H1 (cell line): ENCODE measurements at regions not wholly inside any gene's neighbourhood (a gene's known extent, or its start where the extent isn't known, plus 50 kb on each side); places are given as distances from the start of the nearest gene placed in this dataset.

Experiments used
- CTCF ChIA-PET: fragments of 300-600 bp; sonication (Branson Sonifier 250); formaldehyde crosslinking; loops from one replicate; lab custom pipeline; 2021; ENCODE audit not compliant: partially characterized antibody; lab: Charles Lee
- POLR2A ChIA-PET: fragments of 300-600 bp; sonication (Branson Sonifier 250); formaldehyde crosslinking; loops from one replicate; lab custom pipeline; 2021; ENCODE audit warnings: inconsistent platforms; ENCODE audit not compliant: partially characterized antibody; lab: Charles Lee
- DNase-seq, 2 experiments: peaks; one replicate each; pipeline versions ENCODE4 v3.0.0 to v3.0.0-alpha.2; 2010 to 2022; ENCODE audit warnings: low spot score in 2 of 2, low read depth in 1 of 2, mixed read lengths in 1 of 2
- FAIRE-seq: peaks from 2 replicates; lab custom pipeline; 2011; peaks lifted over from hg19 to GRCh38; lab: Jason Lieb, UNC
- H2AFZ ChIP-seq: 2 replicates; pipeline ENCODE4 v1.8.1; 2012; ENCODE audit warnings: low read length, inconsistent platforms
- H2AK5ac ChIP-seq: 2 replicates; pipeline ENCODE4 v1.6.1; 2013; ENCODE audit warnings: low read depth, low read length
- H2BK120ac ChIP-seq: replicated peaks from 2 replicates; pipeline ENCODE3; 2013; ENCODE audit warnings: low read depth, low read length, inconsistent platforms
- H2BK12ac ChIP-seq: 2 replicates; pipeline ENCODE4 v1.6.1; 2013; ENCODE audit warnings: low read depth, low read length
- H2BK15ac ChIP-seq: 2 replicates; pipeline ENCODE4 v1.6.1; 2013; ENCODE audit warnings: low read length
- H2BK20ac ChIP-seq: 2 replicates; pipeline ENCODE4 v1.6.1; 2013; ENCODE audit warnings: low read length
- H2BK5ac ChIP-seq: 2 replicates; pipeline ENCODE4 v1.6.1; 2013; ENCODE audit warnings: low read depth, low read length
- H3K14ac ChIP-seq: 2 replicates; pipeline ENCODE4 v1.6.1; 2013; ENCODE audit warnings: inconsistent platforms; ENCODE audit not compliant: insufficient read length
- H3K18ac ChIP-seq: 2 replicates; pipeline ENCODE4 v1.6.1; 2013; ENCODE audit warnings: low read length; ENCODE audit errors: extremely low read depth
- H3K23ac ChIP-seq: 2 replicates; pipeline ENCODE4 v1.6.1; 2013; ENCODE audit warnings: inconsistent platforms; ENCODE audit not compliant: insufficient read length
- H3K23me2 ChIP-seq: 2 replicates; pipeline ENCODE4 v1.6.1; 2013; ENCODE audit warnings: low read depth, low read length
- H3K27ac ChIP-seq: 2 replicates; pipeline ENCODE4 v1.6.1; 2011; ENCODE audit warnings: low read depth, low read length, inconsistent platforms
- H3K27me3 ChIP-seq, 4 experiments: replicated peaks in 1 of 4; 1 replicate in 1 of 4; 2 replicates in 3 of 4; pipeline versions ENCODE4 v1.6.1 to v1.8.1; 2011 to 2013; ENCODE audit warnings: low read length in 3 of 4, mild to moderate bottlenecking in 3 of 4, inconsistent platforms in 2 of 4, mixed read lengths in 2 of 4, moderate library complexity in 1 of 4; ENCODE audit not compliant: control insufficient read depth in 3 of 4, insufficient read depth in 3 of 4; ENCODE audit errors: extremely low read depth in 1 of 4
- H3K36me3 ChIP-seq, 4 experiments: 2 replicates each; pipeline versions ENCODE4 v1.6.1 to v1.8.1; 2011 to 2013; ENCODE audit warnings: mild to moderate bottlenecking in 4 of 4, low read length in 3 of 4, moderate library complexity in 2 of 4, control low read depth in 1 of 4, inconsistent platforms in 1 of 4; ENCODE audit not compliant: insufficient read depth in 4 of 4, control insufficient read depth in 2 of 4
- H3K4ac ChIP-seq: replicated peaks from 2 replicates; pipeline ENCODE3; 2013; ENCODE audit warnings: low read length, low read depth, mixed read lengths, inconsistent platforms; ENCODE audit not compliant: insufficient read length
- H3K4me1 ChIP-seq, 4 experiments: replicated peaks in 1 of 4; 1 replicate in 1 of 4; 2 replicates in 3 of 4; pipeline versions ENCODE4 v1.6.1 to v1.8.1; 2011 to 2013; ENCODE audit warnings: low read length in 3 of 4, inconsistent platforms in 2 of 4, mixed read lengths in 1 of 4; ENCODE audit not compliant: insufficient read depth in 4 of 4, control insufficient read depth in 3 of 4
- H3K4me2 ChIP-seq, 2 experiments: 2 replicates each; pipeline versions ENCODE4 v1.6.1 to v1.8.1; 2011 to 2013; ENCODE audit warnings: low read depth in 2 of 2, low read length in 2 of 2, control low read depth in 1 of 2, inconsistent platforms in 1 of 2, mild to moderate bottlenecking in 1 of 2; ENCODE audit not compliant: insufficient read depth in 1 of 2
- H3K4me3 ChIP-seq, 4 experiments: fragments of 200-600, 300-600 bp in 1 of 4; sonication (generic), shearing (Covaris generic), sonication (Bioruptor Twin) in 1 of 4; 2 replicates each; pipeline versions ENCODE4 v1.5.1 to v1.8.1; 2011 to 2016; ENCODE audit warnings: low read length in 4 of 4, low read depth in 3 of 4, control low read depth in 2 of 4, inconsistent platforms in 2 of 4, mild to moderate bottlenecking in 2 of 4, mixed read lengths in 1 of 4, moderate library complexity in 1 of 4; ENCODE audit not compliant: insufficient read depth in 2 of 4; ENCODE audit errors: extremely low read depth in 1 of 4
- H3K56ac ChIP-seq: replicated peaks from 2 replicates; pipeline ENCODE3; 2013; ENCODE audit warnings: low read depth, mild to moderate bottlenecking, mixed read lengths, low read length, inconsistent platforms; ENCODE audit not compliant: insufficient read length
- H3K79me1 ChIP-seq: 2 replicates; pipeline ENCODE4 v1.6.1; 2013; ENCODE audit warnings: low read depth, low read length, control low read depth
- H3K79me2 ChIP-seq, 2 experiments: 2 replicates each; pipeline versions ENCODE4 v1.6.1 to v1.8.1; 2012 to 2013; ENCODE audit warnings: low read length in 2 of 2, mild to moderate bottlenecking in 2 of 2, inconsistent platforms in 1 of 2; ENCODE audit not compliant: insufficient read depth in 2 of 2, control insufficient read depth in 1 of 2
- H3K9ac ChIP-seq, 4 experiments: replicated peaks in 1 of 4; 1 replicate in 1 of 4; 2 replicates in 3 of 4; pipeline versions ENCODE4 v1.6.1 to v1.8.1; 2011 to 2013; ENCODE audit warnings: low read depth in 3 of 4, low read length in 3 of 4, control low read depth in 2 of 4, mild to moderate bottlenecking in 2 of 4, moderate library complexity in 2 of 4, inconsistent platforms in 1 of 4; ENCODE audit errors: extremely low read depth in 1 of 4
- H3K9me3 ChIP-seq, 2 experiments: 2 replicates each; pipeline versions ENCODE4 v1.6.1 to v1.8.1; 2012 to 2013; ENCODE audit warnings: mild to moderate bottlenecking in 2 of 2, moderate library complexity in 2 of 2, control low read depth in 1 of 2, inconsistent platforms in 1 of 2, low read depth in 1 of 2, low read length in 1 of 2, mixed read lengths in 1 of 2; ENCODE audit not compliant: insufficient read depth in 2 of 2
- H4K20me1 ChIP-seq, 2 experiments: replicated peaks in 1 of 2; 2 replicates each; pipeline versions ENCODE3 to v1.8.1; 2011 to 2013; ENCODE audit warnings: inconsistent platforms in 2 of 2, low read length in 2 of 2, mild to moderate bottlenecking in 1 of 2; ENCODE audit not compliant: insufficient read depth in 2 of 2, control insufficient read depth in 1 of 2
- H4K5ac ChIP-seq: 2 replicates; pipeline ENCODE4 v1.6.1; 2013; ENCODE audit warnings: low read length, low read depth, mixed read lengths, inconsistent platforms; ENCODE audit not compliant: insufficient read length
- H4K8ac ChIP-seq: 2 replicates; pipeline ENCODE4 v1.8.0; 2013; ENCODE audit warnings: mild to moderate bottlenecking, moderate library complexity, low read length, inconsistent platforms; ENCODE audit not compliant: insufficient read depth; ENCODE audit errors: extremely low read depth
- H4K91ac ChIP-seq: replicated peaks from 2 replicates; pipeline ENCODE3; 2013; ENCODE audit warnings: low read length, mixed read lengths, inconsistent platforms; ENCODE audit not compliant: insufficient read length
- BACH1 ChIP-seq: IDR thresholded peaks from 2 replicates; pipeline ENCODE4 v1.6.1; 2012; ENCODE audit warnings: low read length, improper control_type of control experiment
- BRCA1 ChIP-seq: IDR thresholded peaks from 2 replicates; pipeline ENCODE4 v1.6.1; 2012; ENCODE audit warnings: low read depth, low read length, improper control_type of control experiment
- CBX5 ChIP-seq: fragments of 300-800, 300-1000 bp; sonication (generic); IDR thresholded peaks from 2 replicates; pipeline ENCODE4 v1.7.1; 2016; ENCODE audit warnings: antibody characterized with exemption, low read length, low read depth
- CEBPB ChIP-seq: IDR thresholded peaks from 2 replicates; pipeline ENCODE4 v1.6.1; 2012; ENCODE audit warnings: low read depth, low read length
- EGR1 ChIP-seq: IDR thresholded peaks from 2 replicates; pipeline ENCODE4 v1.6.1; 2011; ENCODE audit warnings: low read depth, low read length, borderline replicate concordance
- GABPA ChIP-seq: IDR thresholded peaks from 2 replicates; pipeline ENCODE4 v1.6.1; 2011; ENCODE audit warnings: mild to moderate bottlenecking, low read length, moderate library complexity, borderline replicate concordance; ENCODE audit not compliant: insufficient read depth
- GTF2F1 ChIP-seq: IDR thresholded peaks from 2 replicates; pipeline ENCODE4 v1.6.1; 2012; ENCODE audit warnings: low read depth, low read length, improper control_type of control experiment, borderline replicate concordance
- HDAC2 ChIP-seq, 2 experiments: fragments of 300-600 bp in 1 of 2; sonication (generic) in 1 of 2; IDR thresholded peaks; 2 replicates each; pipeline ENCODE4 v1.6.1; 2011 to 2012; ENCODE audit warnings: low read depth in 2 of 2, low read length in 2 of 2, mild to moderate bottlenecking in 2 of 2, moderate library complexity in 2 of 2, borderline replicate concordance in 1 of 2, inconsistent platforms in 1 of 2
- HDAC6 ChIP-seq: IDR thresholded peaks from one replicate; pipeline ENCODE4 v1.7.1; 2012; ENCODE audit warnings: low read depth, mild to moderate bottlenecking, inconsistent platforms, low read length, moderate library complexity
- MAX ChIP-seq: IDR thresholded peaks from 2 replicates; pipeline ENCODE4 v1.6.1; 2012; ENCODE audit warnings: inconsistent platforms
- NRF1 ChIP-seq: IDR thresholded peaks from 2 replicates; pipeline ENCODE4 v1.6.1; 2011; ENCODE audit warnings: mild to moderate bottlenecking, low read depth, low read length, improper control_type of control experiment
- RFX5 ChIP-seq: IDR thresholded peaks from 2 replicates; pipeline ENCODE4 v1.6.1; 2011; ENCODE audit warnings: low read depth, low read length, improper control_type of control experiment, borderline replicate concordance
- RXRA ChIP-seq: IDR thresholded peaks from 2 replicates; pipeline ENCODE4 v1.6.1; 2011; ENCODE audit warnings: low read depth, mild to moderate bottlenecking, low read length, moderate library complexity; ENCODE audit not compliant: insufficient read depth
- SP4 ChIP-seq: IDR thresholded peaks from 2 replicates; pipeline ENCODE4 v1.6.1; 2012; ENCODE audit warnings: low read length, inconsistent platforms
- SRF ChIP-seq: IDR thresholded peaks from 2 replicates; pipeline ENCODE4 v1.6.1; 2011; ENCODE audit warnings: mild to moderate bottlenecking, low read depth, low read length, moderate library complexity
- ZNF274 ChIP-seq: IDR thresholded peaks from 2 replicates; pipeline ENCODE4 v1.7.0; 2012; ENCODE audit warnings: low read length, borderline replicate concordance; ENCODE audit errors: extremely low read depth
- WGBS, 2 experiments: shearing (Covaris generic) in 1 of 2; methylation state at CpG; one replicate each; pipeline versions ENCODE4 v1.1.6 to v1.1.7; 2013 to 2015; ENCODE audit warnings: low lambda C conversion rate in 2 of 2, mixed read lengths in 2 of 2, inconsistent platforms in 1 of 2, low coverage in 1 of 2, missing lambda C conversion rate in 1 of 2; ENCODE audit not compliant: insufficient replicate concordance in 2 of 2, insufficient coverage in 1 of 2, insufficient read length in 1 of 2; ENCODE audit errors: extremely low coverage in 1 of 2, missing lambda C conversion rate in 1 of 2; 5-methylcytosine and 5-hydroxymethylcytosine counted together

- no peak overlapping the region for H2BK12ac ChIP-seq
- no peak overlapping the region for H3K4ac ChIP-seq
- no peak overlapping the region for H2AK5ac ChIP-seq
- H4K5ac ChIP-seq = no peak overlapping the region
- H3K56ac ChIP-seq = no peak overlapping the region
- FAIRE-seq (no peak), DNase-seq (no peak)
- H3K27ac ChIP-seq = no peak overlapping the region
- POLR2A ChIA-PET = no interaction called here
- H2BK120ac ChIP-seq = no peak overlapping the region
- H4K91ac ChIP-seq = no peak overlapping the region
- CTCF ChIA-PET = no interaction called here
- H3K9me3 ChIP-seq = no peaks in the 10 kb centered on the region
- no peak overlapping the region for H3K14ac ChIP-seq
- no peak overlapping the region for H4K8ac ChIP-seq
- no peaks in the 10 kb centered on the region for H4K20me1 ChIP-seq
- H3K4me3 ChIP-seq = no peak overlapping the region
- H3K4me1 ChIP-seq = no peaks in the 10 kb centered on the region
- no peak overlapping the region for H3K9ac ChIP-seq
- no peak overlapping the region for H3K23ac ChIP-seq
- no peaks in the 10 kb centered on the region for H3K27me3 ChIP-seq
- no peaks in the 10 kb centered on the region for H3K79me1 ChIP-seq
- no peak overlapping the region for H2BK15ac ChIP-seq
- H2BK20ac ChIP-seq = no peak overlapping the region
- no peak overlapping the region for H2AFZ ChIP-seq
- H3K36me3 ChIP-seq = no peaks in the 10 kb centered on the region
- no peak overlapping the region for H3K4me2 ChIP-seq
- H3K18ac ChIP-seq = no peak overlapping the region
- no peak overlapping the region for H2BK5ac ChIP-seq
- WGBS, 2 experiments = 92% methylated on average over 6 of the region's 6 CpGs; no CpG with 5 or more reads in 1 of the 2 experiments
- no peaks in the 10 kb centered on the region for H3K23me2 ChIP-seq
- H3K79me2 ChIP-seq = no peaks in the 10 kb centered on the region
- no peak for TF ChIP-seq HDAC6
- no peak for TF ChIP-seq SP4
- TF ChIP-seq BACH1 = no peak
- no peak for TF ChIP-seq SRF
- no peak for TF ChIP-seq RFX5
- TF ChIP-seq GABPA = no peak
- TF ChIP-seq CBX5 = no peak
- no peak for TF ChIP-seq HDAC2 (IDR thresholded peaks at IDR 0.05; ENCODE audit: borderline replicate concordance in 1 of 2, low read depth in 2 of 2, low read length in 2 of 2)
- no peak for TF ChIP-seq RXRA
- TF ChIP-seq CEBPB = no peak
- TF ChIP-seq ZNF274 = no peak
- TF ChIP-seq NRF1 = no peak
- TF ChIP-seq GTF2F1 = no peak
- TF ChIP-seq EGR1 = no peak
- no peak for TF ChIP-seq MAX
- TF ChIP-seq BRCA1 = no peak
Measured at GRCh38 chr6:156525541-156525940, 251.6 kb upstream of the ARID1B start.
